Smooth muscle cell (in vitro differentiated cells): ENCODE measurements at regions not wholly inside any gene's neighbourhood (a gene's known extent, or its start where the extent isn't known, plus 50 kb on each side); places are given as distances from the start of the nearest gene placed in this dataset.

Source experiments
- DNase-seq: peaks from one replicate; lab custom pipeline; 2025; ENCODE audit not compliant: unreplicated experiment; lab: John Stamatoyannopoulos, UW
- H2AFZ ChIP-seq: fragments of 200-600 bp; sonication (generic); 2 replicates; pipeline ENCODE4 v1.6.0; 2016; ENCODE audit warnings: antibody characterized with exemption, low read depth, mild to moderate bottlenecking
- H3F3A ChIP-seq: fragments of 200-600 bp; sonication (generic); 2 replicates; pipeline ENCODE4 v1.6.0; 2017; ENCODE audit warnings: antibody characterized with exemption, low read depth
- H3K27ac ChIP-seq: fragments of 200-600 bp; sonication (generic); 2 replicates; pipeline ENCODE4 v1.5.1; 2016; ENCODE audit warnings: low read depth, mild to moderate bottlenecking
- H3K27me3 ChIP-seq: fragments of 200-600 bp; sonication (generic); 2 replicates; pipeline ENCODE4 v1.6.1; 2016; ENCODE audit warnings: low read depth, mild to moderate bottlenecking
- H3K36me3 ChIP-seq: fragments of 200-600 bp; sonication (generic); 2 replicates; pipeline ENCODE4 v1.5.1; 2016; ENCODE audit warnings: low read depth
- H3K4me1 ChIP-seq: fragments of 200-600 bp; sonication (generic); 2 replicates; pipeline ENCODE4 v1.5.1; 2016; ENCODE audit warnings: low read depth
- H3K4me2 ChIP-seq: fragments of 200-600 bp; sonication (generic); 2 replicates; pipeline ENCODE4 v1.6.0; 2016; ENCODE audit warnings: mild to moderate bottlenecking
- H3K4me3 ChIP-seq: fragments of 200-600 bp; sonication (generic); 2 replicates; pipeline ENCODE4 v1.5.1; 2016; ENCODE audit warnings: mild to moderate bottlenecking
- H3K79me2 ChIP-seq: fragments of 200-600 bp; sonication (generic); 2 replicates; pipeline ENCODE4 v1.6.0; 2016; ENCODE audit warnings: low read depth, mild to moderate bottlenecking
- H3K9ac ChIP-seq: fragments of 200-600 bp; sonication (generic); 2 replicates; pipeline ENCODE4 v1.6.0; 2016; ENCODE audit warnings: low read depth
- H3K9me3 ChIP-seq: fragments of 200-600 bp; sonication (generic); replicated peaks from 2 replicates; pipeline ENCODE4 v1.5.1; 2016; ENCODE audit warnings: low read depth
- H4K20me1 ChIP-seq: fragments of 200-600 bp; sonication (generic); 2 replicates; pipeline ENCODE4 v1.6.0; 2016; ENCODE audit warnings: low read depth
- WGBS: methylation state at CpG from one replicate; pipeline ENCODE4 v1.1.7; 2016; ENCODE audit warnings: low lambda C conversion rate; 5-methylcytosine and 5-hydroxymethylcytosine counted together
- TF ChIP-seq, protein P1 (sequence below): fragments of 200-600 bp; sonication (generic); IDR thresholded peaks from 2 replicates; pipeline ENCODE4 v1.5.1; 2017; ENCODE audit warnings: borderline replicate concordance, mild to moderate bottlenecking, antibody characterized with exemption; ENCODE audit not compliant: insufficient read depth, poor library complexity, severe bottlenecking

DNA sequence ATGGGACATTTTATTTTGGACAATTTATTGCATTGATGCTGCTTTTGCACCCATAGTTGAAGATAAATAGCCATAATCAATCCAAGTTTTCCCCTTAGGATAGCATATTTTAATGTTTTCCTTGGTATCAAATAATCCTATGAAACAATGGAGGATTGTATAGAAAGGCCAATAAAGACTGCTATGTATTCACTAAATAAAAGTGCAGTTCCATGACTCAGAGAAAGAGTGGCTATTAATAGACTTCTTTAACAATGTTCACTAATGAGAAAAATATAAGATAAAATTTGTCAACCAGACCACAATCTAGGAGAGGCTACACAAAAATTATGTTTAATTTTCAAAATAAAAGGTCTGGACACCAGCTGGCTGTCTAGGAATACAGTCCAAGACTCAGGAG is 560.9 kb upstream of the AGTR1 start:
- Histone ChIP-seq H3F3A (no peaks in the 10 kb centered on the region), H3K9ac (no peak overlapping the region), H3K36me3 (no peaks in the 10 kb centered on the region), H3K4me2 (no peak overlapping the region), H3K79me2 (no peaks in the 10 kb centered on the region), H3K4me3 (no peak overlapping the region), H3K4me1 (no peaks in the 10 kb centered on the region), H3K9me3 (no peaks in the 10 kb centered on the region), H2AFZ (no peak overlapping the region), H4K20me1 (no peaks in the 10 kb centered on the region), H3K27ac (no peak overlapping the region), H3K27me3 (no peaks in the 10 kb centered on the region)
- DNase-seq: no peak
- TF ChIP-seq, protein P1, sequence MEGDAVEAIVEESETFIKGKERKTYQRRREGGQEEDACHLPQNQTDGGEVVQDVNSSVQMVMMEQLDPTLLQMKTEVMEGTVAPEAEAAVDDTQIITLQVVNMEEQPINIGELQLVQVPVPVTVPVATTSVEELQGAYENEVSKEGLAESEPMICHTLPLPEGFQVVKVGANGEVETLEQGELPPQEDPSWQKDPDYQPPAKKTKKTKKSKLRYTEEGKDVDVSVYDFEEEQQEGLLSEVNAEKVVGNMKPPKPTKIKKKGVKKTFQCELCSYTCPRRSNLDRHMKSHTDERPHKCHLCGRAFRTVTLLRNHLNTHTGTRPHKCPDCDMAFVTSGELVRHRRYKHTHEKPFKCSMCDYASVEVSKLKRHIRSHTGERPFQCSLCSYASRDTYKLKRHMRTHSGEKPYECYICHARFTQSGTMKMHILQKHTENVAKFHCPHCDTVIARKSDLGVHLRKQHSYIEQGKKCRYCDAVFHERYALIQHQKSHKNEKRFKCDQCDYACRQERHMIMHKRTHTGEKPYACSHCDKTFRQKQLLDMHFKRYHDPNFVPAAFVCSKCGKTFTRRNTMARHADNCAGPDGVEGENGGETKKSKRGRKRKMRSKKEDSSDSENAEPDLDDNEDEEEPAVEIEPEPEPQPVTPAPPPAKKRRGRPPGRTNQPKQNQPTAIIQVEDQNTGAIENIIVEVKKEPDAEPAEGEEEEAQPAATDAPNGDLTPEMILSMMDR: no peak

DNA sequence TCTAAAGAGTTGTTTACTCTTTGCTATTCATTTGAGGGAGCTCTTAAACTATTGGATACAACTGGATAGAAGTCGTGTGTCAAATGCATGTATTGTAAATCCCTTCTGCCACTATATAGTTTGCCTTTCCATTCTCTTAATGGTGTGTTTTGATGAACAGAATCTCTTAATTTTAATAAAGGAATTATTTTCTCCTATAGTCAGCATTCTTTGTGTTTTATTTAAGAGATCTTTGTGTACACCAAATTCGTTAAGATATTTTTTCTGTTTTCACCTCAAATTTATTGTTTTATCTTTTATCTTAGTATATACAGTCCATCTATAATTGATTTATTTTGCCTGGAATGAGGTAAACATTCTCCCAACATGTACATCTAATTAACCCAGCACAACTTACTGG is 551.5 kb upstream of the AGTR1 start:
- TF ChIP-seq, protein P1: no peak
- Histone ChIP-seq H3K4me2 (no peak overlapping the region), H3K36me3 (no peaks in the 10 kb centered on the region), H3K4me3 (no peak overlapping the region), H3K27ac (no peak overlapping the region), H3K4me1 (peaks cover 4% of the 10 kb centered on the region), H2AFZ (no peak overlapping the region), H3K9ac (no peak overlapping the region), H4K20me1 (no peaks in the 10 kb centered on the region), H3K9me3 (no peaks in the 10 kb centered on the region), H3K27me3 (no peaks in the 10 kb centered on the region), H3F3A (no peaks in the 10 kb centered on the region), H3K79me2 (no peaks in the 10 kb centered on the region)
- WGBS: 71% methylated on average over 2 of the region's 2 CpGs
- DNase-seq: no peak

DNA sequence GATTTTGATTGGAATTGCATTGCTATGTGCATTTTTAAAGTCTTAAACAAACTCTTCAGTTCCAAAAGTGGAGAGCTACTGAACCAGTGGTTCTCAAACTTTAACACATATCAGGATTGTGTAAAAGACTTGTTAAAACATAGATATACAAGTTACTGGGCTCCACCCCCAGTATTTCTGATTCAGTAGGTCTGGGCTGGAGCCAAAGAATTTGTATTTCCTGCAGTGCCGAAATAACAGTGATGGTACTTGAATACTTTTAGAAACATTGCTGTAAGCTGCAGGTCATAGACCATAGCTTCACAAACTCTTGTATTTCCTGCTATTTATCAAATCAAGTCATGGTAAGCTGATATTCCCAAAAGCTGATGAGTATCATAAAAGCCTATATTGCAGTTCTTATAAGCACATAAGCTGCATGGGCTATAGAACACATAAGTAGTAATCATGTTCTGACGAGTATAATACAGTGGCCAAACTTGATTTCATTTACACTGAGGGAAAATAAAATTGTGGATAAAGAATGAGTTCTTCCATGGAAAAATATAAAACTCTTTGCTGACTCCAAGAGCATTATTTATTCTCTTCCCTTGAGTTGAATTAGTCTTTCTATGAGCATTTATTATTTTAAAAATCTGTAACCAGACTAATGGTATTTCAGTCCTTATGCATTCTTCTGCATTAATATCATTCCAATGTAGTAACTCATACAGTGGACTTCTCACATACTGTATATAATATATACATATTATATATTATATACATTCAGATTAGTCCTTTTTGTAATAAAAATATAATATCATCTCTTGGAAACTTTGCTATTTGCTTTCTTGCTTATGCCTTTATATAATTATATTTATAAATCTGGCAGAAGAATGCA is 550.5 kb upstream of the AGTR1 start:
- no peaks in the 10 kb centered on the region for H3K36me3 ChIP-seq
- WGBS: 68% methylated on average over 2 of the region's 2 CpGs
- no peaks in the 10 kb centered on the region for H3K9me3 ChIP-seq
- H4K20me1 ChIP-seq: no peaks in the 10 kb centered on the region
- H3K27me3 ChIP-seq: no peaks in the 10 kb centered on the region
- no peak overlapping the region for H3K4me2 ChIP-seq
- H2AFZ ChIP-seq: no peak overlapping the region
- H3K79me2 ChIP-seq: no peaks in the 10 kb centered on the region
- no peaks in the 10 kb centered on the region for H3F3A ChIP-seq
- no peak overlapping the region for H3K27ac ChIP-seq
- no peak overlapping the region for H3K4me3 ChIP-seq
- H3K9ac ChIP-seq: no peak overlapping the region
- no peak for DNase-seq
- TF ChIP-seq, protein P1: no peak
- H3K4me1 ChIP-seq: peaks cover 4% of the 10 kb centered on the region

DNA sequence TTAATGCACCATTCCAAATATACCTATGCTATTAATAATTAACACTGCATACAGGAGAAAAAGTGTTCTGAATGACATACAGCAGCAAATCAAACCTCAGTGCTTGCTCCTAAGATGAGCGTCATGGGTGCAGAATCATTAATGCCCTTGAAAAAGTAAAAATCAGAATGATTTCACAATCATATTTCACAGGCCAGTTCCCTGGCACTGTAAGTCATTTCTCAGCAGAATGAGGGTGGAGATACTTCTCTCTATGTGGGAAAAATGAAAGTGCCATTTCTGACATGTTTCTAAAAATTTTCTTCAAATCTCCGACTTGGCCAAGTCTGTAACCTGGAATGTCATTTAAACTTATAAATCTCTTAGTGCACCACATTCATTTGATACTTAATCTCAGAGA is 549.8 kb upstream of the AGTR1 start:
- H3K27ac ChIP-seq: no peak overlapping the region
- no peak overlapping the region for H3K4me3 ChIP-seq
- no peaks in the 10 kb centered on the region for H3K36me3 ChIP-seq
- H3K79me2 ChIP-seq: no peaks in the 10 kb centered on the region
- WGBS: 94% methylated on average over 2 of the region's 2 CpGs
- no peak overlapping the region for H2AFZ ChIP-seq
- H4K20me1 ChIP-seq: no peaks in the 10 kb centered on the region
- H3K9ac ChIP-seq: no peak overlapping the region
- no peak overlapping the region for H3K4me2 ChIP-seq
- no peaks in the 10 kb centered on the region for H3F3A ChIP-seq
- no peaks in the 10 kb centered on the region for H3K27me3 ChIP-seq
- DNase-seq: no peak
- peaks cover 4% of the 10 kb centered on the region for H3K4me1 ChIP-seq
- TF ChIP-seq, protein P1: no peak
- no peaks in the 10 kb centered on the region for H3K9me3 ChIP-seq
